GM20000 (cell line): ENCODE measurements at regions not wholly inside any gene's neighbourhood (a gene's known extent, or its start where the extent isn't known, plus 50 kb on each side); places are given as distances from the start of the nearest gene placed in this dataset.

Experiments used
- DNase-seq: peaks from one replicate; pipeline ENCODE4 v3.0.0; 2012; ENCODE audit warnings: low spot score
- TF ChIP-seq, protein P1 (sequence below): IDR thresholded peaks from 2 replicates; pipeline ENCODE4 v1.5.1; 2012; ENCODE audit warnings: mild to moderate bottlenecking, control low read depth; ENCODE audit errors: extremely low read depth, missing control alignments

DNA sequence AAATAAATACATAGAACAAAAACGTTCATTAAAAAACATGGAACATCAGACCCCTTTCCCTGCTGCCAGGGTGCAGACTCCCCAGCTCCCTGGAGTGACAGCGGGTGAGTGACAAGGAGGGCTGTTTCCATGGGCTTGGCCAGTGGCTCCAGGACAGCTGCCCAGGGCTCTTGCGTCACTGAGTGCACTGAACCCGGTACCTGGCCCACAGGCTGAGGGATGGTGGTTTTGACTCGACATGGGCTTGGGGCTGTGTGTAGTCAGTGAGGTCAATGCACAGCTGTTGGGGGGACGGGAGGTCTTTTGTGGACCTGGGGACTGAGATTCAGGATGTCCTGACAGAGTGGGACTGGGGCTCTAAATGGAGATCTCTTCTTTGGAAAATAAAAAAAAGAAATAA lies 142.1 kb upstream of the B3GAT1 start:
- no peak for DNase-seq
- TF ChIP-seq, protein P1, sequence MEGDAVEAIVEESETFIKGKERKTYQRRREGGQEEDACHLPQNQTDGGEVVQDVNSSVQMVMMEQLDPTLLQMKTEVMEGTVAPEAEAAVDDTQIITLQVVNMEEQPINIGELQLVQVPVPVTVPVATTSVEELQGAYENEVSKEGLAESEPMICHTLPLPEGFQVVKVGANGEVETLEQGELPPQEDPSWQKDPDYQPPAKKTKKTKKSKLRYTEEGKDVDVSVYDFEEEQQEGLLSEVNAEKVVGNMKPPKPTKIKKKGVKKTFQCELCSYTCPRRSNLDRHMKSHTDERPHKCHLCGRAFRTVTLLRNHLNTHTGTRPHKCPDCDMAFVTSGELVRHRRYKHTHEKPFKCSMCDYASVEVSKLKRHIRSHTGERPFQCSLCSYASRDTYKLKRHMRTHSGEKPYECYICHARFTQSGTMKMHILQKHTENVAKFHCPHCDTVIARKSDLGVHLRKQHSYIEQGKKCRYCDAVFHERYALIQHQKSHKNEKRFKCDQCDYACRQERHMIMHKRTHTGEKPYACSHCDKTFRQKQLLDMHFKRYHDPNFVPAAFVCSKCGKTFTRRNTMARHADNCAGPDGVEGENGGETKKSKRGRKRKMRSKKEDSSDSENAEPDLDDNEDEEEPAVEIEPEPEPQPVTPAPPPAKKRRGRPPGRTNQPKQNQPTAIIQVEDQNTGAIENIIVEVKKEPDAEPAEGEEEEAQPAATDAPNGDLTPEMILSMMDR = no peak

DNA sequence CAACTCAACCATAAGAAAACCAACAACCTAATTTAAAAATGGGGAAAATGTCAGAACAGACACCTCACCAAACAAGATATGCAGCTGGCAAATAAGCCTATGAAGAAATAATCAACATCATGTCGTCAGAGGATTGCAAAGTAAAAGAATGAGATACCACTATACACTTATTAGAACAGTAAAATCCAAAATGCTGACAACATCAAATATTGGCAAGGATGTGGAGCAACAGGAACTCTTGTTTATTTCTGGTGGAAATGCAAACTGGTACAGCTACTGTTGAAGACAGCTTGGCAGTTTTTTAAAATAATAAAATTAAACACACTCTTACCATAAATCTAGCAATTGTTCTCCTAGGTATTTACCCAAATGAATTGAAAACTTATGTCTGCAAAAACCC lies 140.7 kb upstream of the B3GAT1 start:
- TF ChIP-seq, protein P1 = no peak
- DNase-seq = no peak

DNA sequence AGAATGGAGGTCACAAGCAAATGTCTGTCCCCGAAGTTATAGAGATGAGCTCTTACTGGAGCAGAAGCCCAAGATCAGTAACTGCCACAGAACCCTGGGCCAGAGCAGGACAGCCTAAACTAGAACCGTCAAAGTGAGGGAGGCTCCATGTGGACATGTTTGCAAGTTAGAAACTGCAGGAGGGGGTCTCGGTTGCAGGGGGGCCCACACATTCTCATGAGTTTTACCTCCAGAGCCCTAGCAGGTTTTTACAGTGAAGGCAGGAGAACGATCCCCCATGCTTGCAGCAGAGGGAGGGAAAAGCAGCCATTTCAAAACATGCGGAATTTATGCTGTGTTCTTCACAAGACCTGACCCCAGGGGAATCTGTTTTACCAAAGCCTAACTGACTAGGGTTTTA lies 133.5 kb upstream of the B3GAT1 start:
- no peak for DNase-seq

DNA sequence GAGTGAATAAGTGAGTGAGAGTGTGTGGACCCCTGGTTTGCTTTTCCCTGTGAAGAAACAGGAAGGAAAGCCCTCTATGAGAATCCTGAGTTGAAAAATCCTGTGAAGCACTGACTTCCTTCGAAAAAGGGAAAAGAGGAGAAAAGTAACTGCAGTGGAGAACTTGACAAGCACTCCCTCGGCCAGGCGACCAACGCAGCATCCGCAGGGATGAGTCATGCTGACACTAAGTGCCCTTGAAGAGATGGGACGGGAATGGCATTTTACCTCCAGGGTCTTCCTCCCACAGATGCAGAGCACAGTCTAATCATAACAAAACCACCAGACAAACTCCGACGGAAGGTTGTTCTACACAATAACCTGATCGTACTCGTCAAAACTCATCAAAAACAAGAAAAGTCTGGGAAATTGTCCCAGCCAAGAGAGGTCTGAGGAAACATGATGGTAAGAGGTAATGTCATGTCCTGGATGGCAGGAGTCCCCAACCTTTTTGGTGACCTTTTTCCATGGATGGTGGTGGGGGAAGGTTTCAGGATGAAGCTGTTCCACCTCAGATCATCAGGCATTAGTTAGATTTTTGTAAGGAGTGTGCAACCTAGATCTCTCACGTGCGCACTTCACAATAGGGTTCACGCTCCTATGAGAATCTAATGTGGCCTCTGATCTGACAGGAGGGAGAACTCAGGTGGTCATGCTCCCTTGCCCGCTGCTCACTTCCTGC lies 132.2 kb upstream of the B3GAT1 start:
- TF ChIP-seq, protein P1 = no peak

More for the DNA sequence above, 133.5 kb upstream of the B3GAT1 start:
- TF ChIP-seq, protein P1 = no peak

DNA sequence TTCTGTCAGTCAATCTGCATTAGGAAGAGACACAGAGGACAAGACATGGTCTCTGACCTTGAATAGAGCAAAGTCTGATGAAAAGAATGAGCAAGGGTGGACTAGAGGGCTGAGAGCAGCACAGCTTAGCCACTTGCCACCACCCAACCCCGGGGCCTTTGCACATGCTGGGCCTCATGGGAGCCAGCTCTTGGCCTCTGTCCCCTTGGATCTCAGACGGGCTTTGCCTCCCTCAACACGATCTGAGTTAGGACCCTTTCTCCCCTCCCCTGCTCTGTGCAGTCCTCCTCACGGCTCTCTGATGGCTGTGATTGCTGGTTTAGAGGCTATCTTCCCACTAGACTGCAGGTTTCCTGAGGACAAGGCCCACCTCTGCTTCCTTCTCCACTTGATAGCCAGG lies 131.6 kb upstream of the B3GAT1 start:
- TF ChIP-seq, protein P1 = no peak
- DNase-seq = no peak

More for the DNA sequence above, 132.2 kb upstream of the B3GAT1 start:
- no peak for DNase-seq

DNA sequence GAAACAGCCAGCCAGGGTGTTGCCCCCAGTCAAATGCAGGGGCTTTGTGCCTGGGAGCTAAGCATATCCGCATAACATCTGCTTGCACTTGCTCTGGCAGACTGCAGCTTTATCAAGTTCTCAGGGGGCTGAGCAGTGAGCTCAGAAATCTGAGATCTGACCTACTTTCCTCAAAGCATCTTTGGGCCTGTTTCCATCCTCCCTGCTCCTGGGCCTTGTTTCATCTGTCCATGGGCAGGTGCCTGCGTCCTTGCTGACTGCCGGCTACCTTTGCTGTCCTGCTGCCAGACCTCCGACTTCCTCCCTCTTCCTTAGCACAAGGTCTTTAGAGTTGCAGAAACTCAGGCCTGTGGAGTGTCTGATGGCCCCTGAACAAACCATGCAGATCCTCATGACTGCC lies 131.2 kb upstream of the B3GAT1 start:
- TF ChIP-seq, protein P1 = no peak
- DNase-seq = no peak

DNA sequence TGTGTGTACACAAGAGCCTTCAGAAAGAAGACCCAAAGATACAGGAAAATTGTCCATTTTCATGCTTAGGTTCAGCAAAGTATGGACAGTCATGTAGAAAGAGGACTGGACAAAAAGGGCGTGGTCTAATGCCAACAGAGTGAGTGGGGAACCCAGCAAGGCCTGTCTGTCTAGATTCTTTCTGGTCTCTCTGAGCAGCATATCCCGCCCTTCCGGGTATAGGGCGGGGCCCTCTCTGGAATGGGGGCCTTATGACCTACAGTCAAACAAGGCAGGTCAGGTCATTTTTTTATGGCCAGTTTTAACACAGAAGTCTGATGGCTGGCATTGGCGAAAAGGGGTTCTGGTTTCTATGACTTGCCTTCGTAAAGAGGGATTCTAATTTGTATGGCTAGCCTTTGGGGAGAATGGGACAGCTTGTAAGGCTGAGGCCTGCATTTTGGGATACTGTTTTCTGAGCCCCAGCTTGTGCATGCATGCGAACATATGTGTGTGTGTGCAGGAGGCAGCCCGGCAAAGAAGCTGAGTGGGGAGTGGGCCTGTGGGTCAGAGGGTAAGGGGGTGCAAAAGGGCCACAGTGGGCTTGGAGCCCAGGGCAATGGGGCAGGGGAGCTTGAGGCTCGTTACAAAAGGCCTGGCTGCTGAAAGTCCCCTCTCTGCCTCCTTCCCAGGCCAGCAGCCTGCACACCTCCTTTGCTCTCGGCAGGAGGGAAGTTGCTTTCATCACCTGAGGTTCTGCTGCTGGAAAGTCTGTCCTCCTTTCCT lies 130.5 kb upstream of the B3GAT1 start:
- DNase-seq = no peak
- TF ChIP-seq, protein P1 = no peak
